ENCODE measurements at regions not wholly inside any gene's neighbourhood (a gene's known extent, or its start where the extent isn't known, plus 50 kb on each side); places are given as distances from the start of the nearest gene placed in this dataset.

- TF ChIP-seq POLR2A (IDR thresholded peaks at IDR 0.05), result no peak
- TF ChIP-seq, protein P1, sequence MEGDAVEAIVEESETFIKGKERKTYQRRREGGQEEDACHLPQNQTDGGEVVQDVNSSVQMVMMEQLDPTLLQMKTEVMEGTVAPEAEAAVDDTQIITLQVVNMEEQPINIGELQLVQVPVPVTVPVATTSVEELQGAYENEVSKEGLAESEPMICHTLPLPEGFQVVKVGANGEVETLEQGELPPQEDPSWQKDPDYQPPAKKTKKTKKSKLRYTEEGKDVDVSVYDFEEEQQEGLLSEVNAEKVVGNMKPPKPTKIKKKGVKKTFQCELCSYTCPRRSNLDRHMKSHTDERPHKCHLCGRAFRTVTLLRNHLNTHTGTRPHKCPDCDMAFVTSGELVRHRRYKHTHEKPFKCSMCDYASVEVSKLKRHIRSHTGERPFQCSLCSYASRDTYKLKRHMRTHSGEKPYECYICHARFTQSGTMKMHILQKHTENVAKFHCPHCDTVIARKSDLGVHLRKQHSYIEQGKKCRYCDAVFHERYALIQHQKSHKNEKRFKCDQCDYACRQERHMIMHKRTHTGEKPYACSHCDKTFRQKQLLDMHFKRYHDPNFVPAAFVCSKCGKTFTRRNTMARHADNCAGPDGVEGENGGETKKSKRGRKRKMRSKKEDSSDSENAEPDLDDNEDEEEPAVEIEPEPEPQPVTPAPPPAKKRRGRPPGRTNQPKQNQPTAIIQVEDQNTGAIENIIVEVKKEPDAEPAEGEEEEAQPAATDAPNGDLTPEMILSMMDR (IDR thresholded peaks at IDR 0.05 in 8 of 11, conservative IDR thresholded peaks at IDR 0.05 in 3 of 11), result no peak
These were observed 81.6 kb upstream of the SEPTIN5 start for GRCh38 chr22:19632668-19633148.
